ENCODE measurements at regions not wholly inside any gene's neighbourhood (a gene's known extent, or its start where the extent isn't known, plus 50 kb on each side); places are given as distances from the start of the nearest gene placed in this dataset.
"Not testable (repeated sequence)": the region's sequence is repeated elsewhere in the genome, so short reads cannot be mapped to it uniquely, and the experiment has no call there.

DNA sequence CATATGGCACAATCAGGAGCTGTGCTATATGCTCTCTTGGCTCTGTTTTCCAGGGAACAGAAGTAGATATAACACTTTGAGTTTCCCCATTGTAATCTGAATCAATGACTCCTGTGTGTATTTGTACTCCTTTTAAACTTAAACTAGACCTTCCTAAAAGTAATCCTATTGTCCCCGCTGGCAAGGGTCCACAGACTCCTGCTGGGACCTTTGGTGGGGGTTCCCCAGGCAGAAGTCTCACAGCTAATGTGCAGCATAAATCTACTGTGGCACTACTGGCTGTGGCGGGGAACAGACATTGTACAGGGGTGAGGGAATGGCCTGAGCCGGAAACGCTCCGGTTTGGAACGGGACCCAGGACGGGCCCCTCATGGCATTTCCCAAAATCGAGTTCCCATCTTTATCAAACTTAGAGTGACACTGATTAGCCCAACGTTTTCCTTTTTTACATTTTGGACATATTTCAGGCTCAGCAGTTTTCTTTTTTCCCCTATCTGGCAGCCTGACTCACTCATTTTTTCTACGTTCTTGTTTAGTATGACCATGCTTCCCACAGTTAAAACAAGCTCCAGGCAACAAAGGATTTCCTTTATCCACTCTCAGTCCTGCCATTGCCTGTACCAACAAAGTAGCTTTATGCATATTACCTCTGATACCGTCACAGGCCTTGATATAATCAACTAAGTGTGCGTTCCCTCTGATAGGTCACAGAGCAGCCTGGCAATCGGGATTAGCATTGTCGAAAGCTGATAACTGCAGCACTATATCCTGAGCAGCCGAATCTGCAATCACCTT is 59.5 kb upstream of the LPCAT1 start:
- TF ChIP-seq, protein P1, sequence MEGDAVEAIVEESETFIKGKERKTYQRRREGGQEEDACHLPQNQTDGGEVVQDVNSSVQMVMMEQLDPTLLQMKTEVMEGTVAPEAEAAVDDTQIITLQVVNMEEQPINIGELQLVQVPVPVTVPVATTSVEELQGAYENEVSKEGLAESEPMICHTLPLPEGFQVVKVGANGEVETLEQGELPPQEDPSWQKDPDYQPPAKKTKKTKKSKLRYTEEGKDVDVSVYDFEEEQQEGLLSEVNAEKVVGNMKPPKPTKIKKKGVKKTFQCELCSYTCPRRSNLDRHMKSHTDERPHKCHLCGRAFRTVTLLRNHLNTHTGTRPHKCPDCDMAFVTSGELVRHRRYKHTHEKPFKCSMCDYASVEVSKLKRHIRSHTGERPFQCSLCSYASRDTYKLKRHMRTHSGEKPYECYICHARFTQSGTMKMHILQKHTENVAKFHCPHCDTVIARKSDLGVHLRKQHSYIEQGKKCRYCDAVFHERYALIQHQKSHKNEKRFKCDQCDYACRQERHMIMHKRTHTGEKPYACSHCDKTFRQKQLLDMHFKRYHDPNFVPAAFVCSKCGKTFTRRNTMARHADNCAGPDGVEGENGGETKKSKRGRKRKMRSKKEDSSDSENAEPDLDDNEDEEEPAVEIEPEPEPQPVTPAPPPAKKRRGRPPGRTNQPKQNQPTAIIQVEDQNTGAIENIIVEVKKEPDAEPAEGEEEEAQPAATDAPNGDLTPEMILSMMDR (IDR thresholded peaks at IDR 0.05), result not testable (repeated sequence)
- TF ChIP-seq POLR2A (IDR thresholded peaks at IDR 0.05), result not testable (repeated sequence)

Measured in heart left ventricle (tissue), 13 donors.